HG03460 (cell line): ENCODE measurements at regions not wholly inside any gene's neighbourhood (a gene's known extent, or its start where the extent isn't known, plus 50 kb on each side); places are given as distances from the start of the nearest gene placed in this dataset.

ENCODE experiments used
- ATAC-seq: cut with Tn5 transposase; IDR thresholded peaks from one replicate; pipeline ENCODE4 v1.9.1; 2021; ENCODE audit not compliant: unreplicated experiment

DNA sequence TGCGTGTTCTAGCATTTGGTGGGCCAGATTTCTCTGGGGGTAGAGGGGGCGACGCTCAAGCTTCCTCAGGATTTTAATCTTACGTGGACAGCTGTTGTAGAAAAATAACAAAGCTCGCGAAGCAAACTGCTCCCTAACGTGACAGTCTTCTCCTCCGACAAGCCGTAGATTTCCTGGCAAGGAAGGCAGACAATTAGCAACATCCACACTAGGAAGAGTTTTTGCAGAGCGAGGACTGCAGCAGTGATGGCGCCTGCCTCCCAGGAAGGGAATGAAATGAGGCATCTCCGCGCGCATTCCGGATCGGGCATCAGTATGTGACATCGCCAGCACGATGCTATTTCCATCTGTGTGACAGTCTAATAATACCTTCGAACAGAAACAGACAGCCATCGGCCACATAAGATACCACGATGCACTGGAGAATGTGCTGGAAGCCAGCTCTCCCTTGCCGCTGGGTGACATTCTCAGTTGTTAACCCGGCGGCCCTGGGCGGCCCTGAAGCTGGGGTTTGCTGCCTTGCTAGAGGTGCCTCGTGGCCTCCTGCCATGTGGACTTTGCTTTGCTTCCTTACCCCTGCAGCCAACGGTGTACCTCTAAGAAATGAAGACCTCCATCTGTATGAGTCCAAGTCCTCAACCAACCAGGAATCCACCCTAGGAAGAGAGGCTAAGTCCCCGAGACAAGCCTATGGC, 101.8 kb upstream of the AGAP1 start:
- ATAC-seq = no peak

DNA sequence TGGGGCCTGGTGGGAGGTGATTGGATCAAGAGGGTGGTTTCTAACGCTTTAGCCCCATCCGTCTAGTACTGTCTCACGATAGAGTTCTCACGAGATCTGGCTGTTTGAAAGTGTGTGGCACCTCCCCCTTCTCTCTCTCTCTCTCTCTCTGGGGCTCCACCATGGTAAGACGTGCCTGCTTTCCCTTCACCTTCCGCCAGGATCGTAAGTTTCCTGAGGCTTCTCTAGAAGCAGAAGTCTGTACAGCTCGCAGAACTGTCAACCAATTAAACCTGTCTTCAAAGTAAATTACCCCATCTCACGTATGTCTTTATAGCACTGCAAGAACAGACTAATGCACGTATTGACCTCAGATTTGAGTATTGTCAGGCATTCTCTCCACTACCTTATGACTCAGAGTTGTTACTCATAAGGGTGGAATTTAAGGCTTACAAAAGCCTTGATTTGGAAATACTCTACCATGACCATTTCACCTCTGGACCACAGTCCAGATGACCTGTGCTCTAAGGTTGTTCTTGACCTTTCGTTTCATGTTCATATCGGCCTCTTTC, 99.5 kb upstream of the AGAP1 start:
- ATAC-seq = no peak

DNA sequence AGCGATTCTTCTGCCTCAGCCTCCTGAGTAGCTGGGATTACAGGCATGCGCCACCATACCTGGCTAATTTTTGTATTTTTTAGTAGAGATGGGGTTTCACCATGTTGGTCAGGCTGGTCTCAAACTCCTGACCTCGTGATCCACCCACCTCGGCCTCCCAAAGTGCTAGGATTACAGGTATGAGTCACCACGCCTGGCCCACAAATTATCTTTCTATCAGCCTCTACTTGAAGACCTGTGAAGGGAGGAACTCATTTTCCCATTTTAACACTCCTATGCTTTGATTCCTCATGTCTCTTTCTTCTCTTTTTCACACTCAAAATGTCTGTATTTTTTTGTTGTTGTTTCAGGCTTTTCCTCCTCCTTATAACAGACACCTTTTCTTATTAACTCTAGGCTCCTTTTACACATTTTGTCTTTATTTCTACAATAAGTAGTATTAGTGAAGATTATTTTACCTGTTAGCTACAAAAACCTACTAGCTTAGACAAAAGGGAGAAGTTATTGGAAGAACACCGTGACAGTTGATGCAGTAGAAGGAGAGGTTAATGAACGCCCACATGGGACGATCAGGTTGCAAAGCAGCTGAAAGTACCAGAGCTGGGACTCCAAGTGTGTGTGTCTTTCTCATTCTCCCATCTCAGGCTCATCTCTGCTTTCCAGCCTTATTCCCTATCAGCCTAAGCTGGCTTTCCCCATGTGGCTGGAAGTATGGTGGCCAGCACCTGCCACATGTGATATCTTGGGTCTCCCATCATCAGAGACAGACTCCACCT, 97.6 kb upstream of the AGAP1 start:
- no peak for ATAC-seq

DNA sequence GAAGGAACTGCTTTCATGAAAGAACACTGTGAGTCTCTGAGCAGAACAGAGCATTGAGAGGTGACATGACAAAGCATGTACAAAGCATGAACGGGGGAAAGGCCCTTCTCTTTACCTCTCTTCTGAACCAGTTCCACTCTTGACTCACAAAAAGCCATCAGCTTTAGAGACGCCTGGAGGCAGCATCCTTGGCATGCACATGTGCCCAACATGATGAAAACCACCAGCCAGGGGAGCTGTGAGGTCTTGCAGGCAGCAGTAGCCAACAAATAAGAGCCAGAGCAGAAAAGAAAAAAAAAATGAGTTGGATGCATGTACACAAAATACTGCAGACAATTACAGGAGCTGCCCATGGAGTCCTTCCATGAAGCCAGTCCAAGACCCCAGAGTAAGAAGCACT, 95.5 kb upstream of the AGAP1 start:
- ATAC-seq = no peak

DNA sequence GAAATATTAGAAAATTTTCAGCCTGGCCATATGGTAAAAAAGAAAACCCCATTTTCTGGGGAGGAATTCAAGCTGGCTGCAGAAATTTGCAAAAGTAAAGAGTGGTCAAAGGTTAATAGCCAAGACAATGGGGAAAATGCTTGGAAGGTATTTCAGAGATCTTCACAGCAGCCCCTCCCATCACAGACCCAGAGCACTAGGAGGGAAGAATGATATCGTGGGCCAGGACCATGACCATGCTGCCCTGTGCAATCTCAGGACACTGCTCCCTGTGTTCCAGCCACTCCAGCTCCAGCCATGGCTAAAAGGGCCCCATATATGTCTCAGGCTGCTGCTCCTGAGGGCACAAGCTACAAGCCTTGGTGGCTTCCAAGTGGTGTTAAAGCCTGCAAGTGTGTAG, 93.9 kb upstream of the AGAP1 start:
- no peak for ATAC-seq

DNA sequence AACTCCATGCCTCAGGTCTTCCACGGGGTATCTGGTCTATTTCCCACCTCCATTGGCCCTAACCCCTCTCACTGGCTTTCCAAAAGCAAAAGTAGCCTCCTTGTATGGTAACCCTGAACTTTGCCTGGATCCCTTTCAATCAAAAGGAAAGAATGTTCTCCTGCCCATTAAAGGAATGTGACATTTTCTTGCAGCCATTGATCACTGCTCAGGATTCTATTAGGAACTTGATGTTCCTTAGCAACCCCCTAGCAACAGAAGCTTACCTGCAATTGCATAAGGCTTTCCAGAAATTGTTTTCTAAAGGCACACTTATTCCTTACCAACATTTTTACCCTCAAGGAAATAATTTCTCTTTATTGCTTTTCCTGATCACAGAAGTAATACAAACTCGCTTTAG, 91.4 kb upstream of the AGAP1 start:
- no peak for ATAC-seq

DNA sequence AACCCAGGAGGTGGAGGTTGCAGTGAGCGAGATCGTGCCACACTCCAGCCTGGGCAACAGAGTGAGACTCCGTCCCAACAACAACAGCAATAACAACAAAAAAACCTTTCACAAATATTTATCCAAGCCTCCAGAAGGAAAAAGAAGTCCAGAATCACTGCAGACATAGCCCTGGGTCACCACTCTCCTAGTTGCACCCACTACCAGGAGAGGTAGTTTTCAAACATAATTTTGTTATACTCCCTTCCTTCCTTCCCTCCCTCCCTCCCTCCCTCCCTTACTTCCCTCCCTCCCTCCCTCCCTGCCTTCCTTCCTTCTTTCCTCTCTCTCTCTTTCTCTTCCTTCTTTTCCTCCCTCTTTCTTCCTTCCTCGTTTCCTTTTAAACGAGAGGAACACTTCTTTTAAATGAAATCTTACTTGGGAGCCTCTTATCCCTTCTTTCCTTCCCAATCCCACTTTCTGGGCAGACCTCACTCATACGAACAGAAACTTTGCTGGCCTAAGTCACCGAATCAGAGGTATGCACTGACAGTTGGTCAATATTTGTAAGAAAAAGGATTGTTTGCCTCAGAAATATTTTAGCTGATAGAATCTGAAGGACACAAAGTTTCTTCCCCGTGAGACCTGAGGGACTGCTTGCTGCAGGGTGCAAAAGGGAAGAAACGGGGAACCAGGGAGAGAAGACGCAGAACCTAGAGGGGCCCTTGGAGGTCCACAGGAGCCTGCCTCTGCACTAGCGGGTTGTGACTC, 88.1 kb upstream of the AGAP1 start:
- ATAC-seq = no peak

DNA sequence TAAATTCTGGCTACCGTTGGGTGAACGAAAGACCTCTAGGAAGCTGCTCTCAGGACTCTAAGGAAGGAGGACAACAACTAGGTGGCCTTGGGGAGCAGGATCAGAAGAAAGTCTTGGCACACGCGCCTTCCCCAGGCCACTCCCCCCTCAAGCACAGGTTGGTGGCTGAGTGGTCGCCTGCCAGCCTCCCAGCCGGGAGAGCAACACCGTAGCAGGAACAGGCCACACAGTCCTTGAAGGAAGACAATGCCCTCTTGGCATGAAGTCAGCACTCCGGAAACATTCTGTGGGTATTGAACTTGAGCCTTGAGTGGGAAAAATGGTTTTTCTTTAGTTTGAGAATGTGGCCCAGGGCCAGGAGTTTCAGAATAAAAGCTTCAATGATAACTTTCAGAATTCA, 87.4 kb upstream of the AGAP1 start:
- ATAC-seq = no peak

DNA sequence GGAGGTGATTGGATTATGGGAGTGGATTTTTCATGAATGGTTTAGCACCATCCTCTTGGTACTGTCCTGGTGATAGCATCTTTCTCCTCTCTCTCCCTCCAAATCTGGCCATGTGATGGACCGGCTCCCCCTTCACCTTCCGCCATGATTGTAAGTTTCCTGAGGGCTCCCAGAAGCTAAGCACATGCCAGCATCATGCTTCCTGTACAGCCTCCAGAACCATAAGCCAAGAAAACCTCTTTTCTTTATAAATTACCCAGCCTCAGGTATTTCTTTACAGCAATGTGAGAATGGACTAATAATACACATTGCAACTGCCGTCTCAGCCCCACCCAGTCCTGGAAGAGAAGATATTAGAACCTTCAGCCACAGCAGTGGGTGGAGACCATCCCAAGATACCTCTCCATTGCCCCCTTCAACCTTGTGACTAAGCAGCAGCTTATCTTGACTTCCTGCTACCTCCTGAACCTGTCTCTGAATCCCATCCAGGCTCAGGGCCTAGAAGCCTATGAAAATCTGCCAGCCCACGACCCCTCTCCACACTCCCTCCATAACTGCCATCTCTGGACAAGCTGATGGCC, 81.8 kb upstream of the AGAP1 start:
- ATAC-seq = no peak

DNA sequence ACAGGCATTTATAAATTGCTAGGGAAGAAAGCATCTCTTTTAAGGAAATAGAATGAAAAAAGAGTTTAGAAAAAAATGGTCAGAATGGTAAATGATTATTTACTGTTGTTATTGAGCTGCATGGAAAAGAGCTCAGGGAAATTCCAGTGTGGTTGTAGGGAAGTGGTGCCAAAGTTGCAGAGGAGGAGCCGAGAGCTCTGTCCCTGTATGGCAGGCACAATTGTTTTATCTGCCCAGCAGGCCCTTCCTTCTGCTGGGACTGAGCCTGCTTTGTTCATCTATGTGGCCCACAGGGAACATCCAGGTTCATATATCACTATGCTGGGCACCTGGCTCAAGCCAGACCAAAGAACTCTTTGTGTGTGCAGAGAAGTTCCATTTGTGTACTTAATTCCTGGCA, 80.8 kb upstream of the AGAP1 start:
- ATAC-seq = no peak

DNA sequence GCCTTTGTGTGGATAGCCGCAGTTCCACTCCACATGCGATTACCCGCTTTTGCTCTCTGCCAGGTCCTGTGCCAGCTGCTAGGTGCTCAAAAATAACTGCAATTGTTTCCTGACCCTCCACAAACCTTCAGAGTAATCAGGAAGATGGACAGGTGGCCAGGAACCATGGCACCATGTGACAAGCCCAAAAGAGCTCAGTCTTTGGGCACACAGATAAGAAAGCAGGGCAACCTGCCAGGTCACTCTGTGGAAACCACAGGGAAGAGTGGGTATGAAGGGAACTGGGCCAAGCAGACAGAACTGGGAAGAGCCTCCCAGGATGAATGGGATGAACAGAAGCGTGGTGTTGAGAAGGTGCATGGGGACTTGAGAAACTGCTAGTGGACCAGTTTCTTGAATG, 79.4 kb upstream of the AGAP1 start:
- ATAC-seq = no peak

DNA sequence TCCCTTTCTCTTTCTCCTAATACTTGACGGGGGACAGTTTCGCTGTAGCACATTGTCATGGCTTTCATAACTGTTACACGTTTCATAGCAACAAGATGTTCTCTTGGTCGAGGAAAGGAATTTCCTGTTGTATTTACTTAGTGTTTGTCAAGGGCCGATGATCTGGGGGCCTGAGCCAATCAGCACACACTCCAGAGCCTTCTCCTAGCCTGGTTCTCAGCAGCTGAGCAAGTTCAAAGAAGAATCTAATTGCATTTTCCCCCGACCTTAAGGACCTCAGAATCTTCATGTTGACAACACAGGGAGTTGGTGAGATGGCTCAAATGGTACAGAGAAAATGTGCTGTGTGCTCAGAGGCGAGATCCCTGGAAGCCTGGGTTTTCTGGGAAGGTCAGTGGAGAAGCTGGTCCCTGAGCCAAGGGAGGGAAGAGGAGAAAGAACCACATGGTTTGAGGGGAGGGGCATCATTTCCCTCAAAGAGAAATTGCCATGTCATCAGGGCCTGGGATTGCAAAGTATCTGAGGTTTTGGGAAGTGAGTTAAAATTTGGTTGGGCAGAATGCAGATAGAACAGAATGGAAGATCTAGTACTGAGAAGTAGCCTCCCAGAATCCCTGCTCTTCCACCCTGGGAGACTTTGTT, 76.9 kb upstream of the AGAP1 start:
- ATAC-seq = no peak

DNA sequence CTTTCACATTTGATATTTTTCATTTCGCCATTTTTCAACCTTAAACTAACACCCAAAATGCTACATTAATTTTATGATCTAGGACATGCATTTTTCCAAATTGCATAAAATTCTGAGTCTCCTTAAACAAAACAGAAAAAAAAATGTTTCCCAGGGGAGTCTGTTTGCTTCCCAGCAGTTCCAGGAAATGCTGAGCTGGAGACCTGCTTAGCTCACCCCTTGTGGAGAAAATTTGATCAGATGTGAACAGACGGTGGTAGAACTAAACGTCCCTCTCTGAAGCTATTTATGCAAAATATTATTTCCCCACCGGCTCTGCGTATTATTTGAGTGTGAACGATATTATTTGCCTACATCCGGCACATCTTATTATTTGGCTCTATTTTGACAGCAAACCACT, 74.9 kb upstream of the AGAP1 start:
- no peak for ATAC-seq

DNA sequence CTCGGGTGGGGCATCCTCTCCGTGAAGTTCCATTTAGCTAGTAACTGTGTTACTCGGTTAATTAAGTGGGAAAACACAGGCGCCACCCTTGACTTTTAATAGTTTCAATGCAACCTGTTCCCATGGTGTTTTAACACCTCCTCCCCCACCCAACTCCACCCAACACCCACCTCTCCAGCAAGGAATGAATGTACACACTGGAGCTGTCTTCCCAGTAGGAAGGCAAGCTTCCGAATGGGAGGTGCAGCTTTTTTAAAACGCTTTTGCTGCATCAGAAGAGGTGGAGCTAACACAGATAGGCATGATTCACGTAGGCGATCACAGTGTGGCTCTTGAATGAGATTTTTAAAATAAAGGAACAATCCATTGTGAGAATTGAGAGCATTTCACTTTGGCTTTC, 73.8 kb upstream of the AGAP1 start:
- no peak for ATAC-seq

DNA sequence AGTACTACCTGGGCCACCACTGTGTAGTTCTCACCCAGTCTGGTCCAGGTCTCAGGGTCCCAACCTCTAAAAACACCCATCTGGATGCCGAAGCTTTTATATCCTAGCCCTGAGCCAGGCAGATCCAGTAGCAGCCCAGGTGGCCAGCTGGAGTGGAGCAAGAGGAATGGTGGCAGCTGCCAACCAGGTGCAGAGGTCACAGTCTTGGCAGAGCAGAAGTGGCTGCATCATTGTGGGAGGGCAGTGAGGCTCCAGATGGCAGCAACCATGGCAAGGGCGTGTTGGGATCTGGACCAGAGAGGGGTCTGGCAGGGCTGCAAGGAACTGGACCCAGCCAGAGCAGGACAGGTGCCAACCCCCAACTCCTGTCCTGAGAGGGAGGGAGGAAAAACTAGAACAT, 72.2 kb upstream of the AGAP1 start:
- no peak for ATAC-seq

DNA sequence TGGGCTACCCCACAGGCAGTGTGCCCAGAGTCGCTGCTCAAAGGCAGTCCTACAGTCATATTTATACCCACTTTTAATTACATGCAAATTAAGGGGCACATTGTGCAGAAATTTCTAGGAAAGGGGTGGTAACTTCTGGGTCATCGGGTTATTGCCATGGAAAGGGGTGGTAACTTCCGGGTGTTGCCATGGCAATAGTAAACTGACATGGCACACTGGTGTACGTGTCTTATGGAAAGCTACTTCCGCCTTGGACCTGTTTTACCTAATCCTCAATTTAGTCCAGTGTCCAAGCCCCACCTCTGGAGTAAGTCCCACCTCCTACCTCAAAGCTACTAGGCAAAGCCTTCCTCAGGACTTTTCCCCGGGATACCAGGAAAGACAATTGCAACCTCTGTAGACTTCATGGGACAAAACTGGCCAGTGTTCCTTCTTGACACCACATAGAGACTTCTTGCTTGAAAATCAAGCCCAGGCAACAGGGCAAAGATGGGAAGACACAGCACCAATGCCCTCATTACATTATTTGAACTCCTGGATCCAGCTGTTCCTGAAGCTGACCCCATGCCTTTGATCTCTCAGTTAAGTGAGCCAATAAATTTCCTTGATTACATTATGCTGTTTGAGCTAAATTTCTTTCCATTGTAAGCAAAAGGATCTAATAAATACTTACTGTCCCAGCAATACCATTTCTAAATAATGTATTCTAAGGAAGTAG, 63.3 kb upstream of the AGAP1 start:
- no peak for ATAC-seq

DNA sequence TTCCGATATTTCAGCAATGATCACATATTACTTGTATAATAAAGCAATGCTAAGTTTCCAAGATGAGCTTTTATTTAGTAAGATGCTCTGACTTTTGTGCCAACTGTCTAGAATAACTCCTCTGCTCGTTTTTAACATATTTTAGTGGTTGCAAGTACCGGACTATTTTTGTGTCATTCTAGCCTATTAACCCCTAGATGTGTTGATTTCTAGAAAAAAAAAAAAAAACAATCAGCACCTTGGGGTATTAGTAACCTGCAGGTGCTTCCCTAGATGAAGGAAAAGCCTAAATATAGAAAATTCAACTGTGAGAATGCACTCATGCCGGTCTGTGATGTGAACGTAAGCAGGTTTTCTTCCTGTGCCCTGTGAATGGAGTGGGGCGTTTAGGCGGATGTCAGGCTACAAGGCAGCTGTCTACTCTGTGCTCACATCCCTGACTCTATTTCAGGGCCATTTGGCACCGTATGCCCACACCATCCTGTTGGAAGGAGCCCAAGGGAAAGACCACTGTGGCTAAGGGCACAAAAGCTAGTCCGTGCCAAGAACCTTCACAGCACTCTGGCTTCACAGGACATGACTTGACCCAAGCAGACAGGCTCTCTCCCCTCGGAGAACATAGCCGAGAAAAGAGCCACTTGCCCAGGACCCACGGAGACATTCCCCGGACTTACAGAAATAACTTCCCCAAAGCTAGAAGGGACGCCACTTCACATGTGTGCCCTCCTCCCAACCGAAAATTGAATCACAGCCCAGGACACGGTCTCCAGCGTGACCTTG, 60.9 kb upstream of the AGAP1 start:
- ATAC-seq = no peak

DNA sequence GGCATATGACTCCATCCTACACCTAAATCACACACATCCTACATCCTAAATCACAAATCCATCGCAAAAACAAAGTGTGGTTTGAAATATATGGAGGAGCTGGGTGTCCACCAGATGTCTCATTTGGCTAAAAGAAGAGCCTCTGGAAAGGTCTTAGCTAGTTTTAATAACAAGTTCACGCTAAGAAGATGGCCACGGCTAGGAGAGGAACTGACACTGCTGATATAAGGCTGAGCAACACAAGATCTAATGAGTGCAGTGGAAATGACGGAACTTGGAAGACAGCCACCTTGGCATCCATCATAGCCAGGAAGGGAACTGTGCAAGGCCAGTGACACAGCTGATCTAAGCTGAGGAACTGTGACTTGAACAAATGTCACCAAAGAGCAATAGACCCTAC, 60.0 kb upstream of the AGAP1 start:
- ATAC-seq = no peak

DNA sequence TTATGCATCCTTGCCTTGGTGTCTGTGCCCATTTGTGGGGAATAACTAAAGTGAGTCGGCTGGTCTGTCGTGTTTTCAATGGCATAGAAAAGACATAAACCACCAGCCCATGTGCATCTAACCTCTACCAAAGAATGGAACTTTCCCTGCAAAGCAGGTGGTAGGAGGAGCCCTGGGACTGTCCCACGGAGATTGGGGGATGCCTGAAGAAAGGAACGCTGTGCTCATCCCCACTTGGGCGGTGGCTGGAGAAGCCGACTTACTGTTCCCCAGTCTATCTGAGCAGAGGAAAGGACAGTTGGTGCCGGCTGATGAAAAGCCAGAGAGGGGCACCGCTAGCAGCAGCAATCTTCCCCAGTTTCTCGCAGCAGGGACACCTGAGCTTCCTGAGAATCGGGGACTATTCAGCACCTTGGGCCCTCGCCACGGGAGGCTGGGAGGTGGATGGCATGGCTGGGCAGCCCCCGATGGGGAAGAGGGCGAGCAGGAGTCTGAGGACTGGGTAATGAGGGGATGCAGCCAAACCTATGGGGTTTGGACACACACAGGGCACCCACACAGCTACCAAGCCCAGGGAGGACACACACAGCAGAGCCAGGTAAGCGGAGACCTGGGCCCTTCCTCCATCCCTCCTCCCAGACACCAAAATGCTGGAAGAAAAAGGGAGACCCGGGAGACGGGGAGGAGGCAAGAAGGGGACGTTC, 53.7 kb upstream of the AGAP1 start:
- ATAC-seq = no peak
